SU-DHL-6 (cell line): ENCODE measurements at regions not wholly inside any gene's neighbourhood (a gene's known extent, or its start where the extent isn't known, plus 50 kb on each side); places are given as distances from the start of the nearest gene placed in this dataset.

Experiments
- H2AFZ ChIP-seq: fragments of 200-600 bp; sonication (generic); 2 replicates; pipeline ENCODE4 v1.6.1; 2014; ENCODE audit warnings: low read depth, mild to moderate bottlenecking, moderate library complexity, mixed read lengths, antibody characterized with exemption, low read length; ENCODE audit not compliant: severe bottlenecking
- H3F3A ChIP-seq: fragments of 200-600 bp; shearing (Covaris generic); 2 replicates; pipeline ENCODE4 v1.6.0; 2016; ENCODE audit warnings: antibody characterized with exemption, mild to moderate bottlenecking; ENCODE audit not compliant: insufficient read depth
- H3K27ac ChIP-seq: fragments of 200-600 bp; sonication (generic); 2 replicates; pipeline ENCODE4 v1.5.1; 2016; ENCODE audit warnings: low read depth, mild to moderate bottlenecking, low read length, moderate library complexity, mixed read lengths
- H3K27me3 ChIP-seq: fragments of 200-600 bp; sonication (generic), shearing (Covaris generic); 2 replicates; pipeline ENCODE4 v1.6.0; 2014; ENCODE audit warnings: mild to moderate bottlenecking, low read length
- H3K36me3 ChIP-seq: fragments of 200-600 bp; sonication (generic); 2 replicates; pipeline ENCODE4 v1.6.1; 2014; ENCODE audit warnings: mild to moderate bottlenecking, low read length, mixed read lengths
- H3K4me2 ChIP-seq: fragments of 300-600, 200-600 bp; shearing (Covaris generic), sonication (generic); 2 replicates; pipeline ENCODE4 v1.6.0; 2014; ENCODE audit warnings: low read length, low read depth, mild to moderate bottlenecking; ENCODE audit not compliant: poor library complexity, severe bottlenecking
- H3K4me3 ChIP-seq: fragments of 200-600 bp; sonication (generic); 2 replicates; pipeline ENCODE4 v1.5.1; 2014; ENCODE audit warnings: antibody characterized with exemption, low read length, mild to moderate bottlenecking, mixed read lengths; ENCODE audit not compliant: insufficient read depth, poor library complexity, severe bottlenecking
- H3K79me2 ChIP-seq: fragments of 200-600 bp; sonication (generic); 2 replicates; pipeline ENCODE4 v1.6.1; 2014; ENCODE audit warnings: mild to moderate bottlenecking, low read length, moderate library complexity; ENCODE audit not compliant: insufficient read depth
- H3K9ac ChIP-seq: fragments of 200-600 bp; sonication (generic); 2 replicates; pipeline ENCODE4 v1.7.0; 2014; ENCODE audit warnings: mild to moderate bottlenecking, low read length
- H3K9me2 ChIP-seq: fragments of 200-600 bp; sonication (generic); replicated peaks from 2 replicates; pipeline ENCODE4 v1.6.1; 2014; ENCODE audit warnings: low read length; ENCODE audit not compliant: insufficient read depth
- H3K9me3 ChIP-seq: fragments of 200-600 bp; sonication (generic); 2 replicates; pipeline ENCODE4 v1.6.1; 2014; ENCODE audit warnings: low read length, mixed read lengths; ENCODE audit not compliant: insufficient read depth
- H4K20me1 ChIP-seq: fragments of 200-600 bp; sonication (generic); 2 replicates; pipeline ENCODE4 v1.6.1; 2014; ENCODE audit warnings: low read depth, mild to moderate bottlenecking, antibody characterized with exemption, low read length, moderate library complexity, mixed read lengths
- CTCF ChIP-seq: fragments of 200-600 bp; sonication (generic); IDR thresholded peaks from one replicate; pipeline ENCODE4 v1.5.1; 2017; ENCODE audit warnings: antibody characterized with exemption, mild to moderate bottlenecking, low read length, moderate library complexity; ENCODE audit not compliant: insufficient read depth, poor library complexity, severe bottlenecking
- EZH2phosphoT487 ChIP-seq: fragments of 200-600 bp; sonication (generic), shearing (Covaris generic); conservative IDR thresholded peaks from 2 replicates; pipeline ENCODE4 v1.6.1; 2018; ENCODE audit warnings: mild to moderate bottlenecking, antibody characterized with exemption, low read length, moderate library complexity, mixed read lengths

GRCh38 chr6:133759524-133759923 is 129.4 kb upstream of the TCF21 start:
- H3K9me3 ChIP-seq = no peaks in the 10 kb centered on the region
- H3K79me2 ChIP-seq = no peaks in the 10 kb centered on the region
- no peaks in the 10 kb centered on the region for H4K20me1 ChIP-seq
- no peaks in the 10 kb centered on the region for H3K9me2 ChIP-seq
- H3F3A ChIP-seq = no peaks in the 10 kb centered on the region
- no peaks in the 10 kb centered on the region for H3K27me3 ChIP-seq
- H3K9ac ChIP-seq = no peak overlapping the region
- no peaks in the 10 kb centered on the region for H3K36me3 ChIP-seq
- TF ChIP-seq CTCF = no peak
- TF ChIP-seq EZH2phosphoT487 = no peak
- no peak overlapping the region for H3K4me2 ChIP-seq
- no peak overlapping the region for H3K4me3 ChIP-seq
- H2AFZ ChIP-seq = no peak overlapping the region
- H3K27ac ChIP-seq = no peak overlapping the region

- no peaks in the 10 kb centered on the region for H3K36me3 ChIP-seq
- no peak overlapping the region for H2AFZ ChIP-seq
- no peaks in the 10 kb centered on the region for H3K9me3 ChIP-seq
- H3K79me2 ChIP-seq = no peaks in the 10 kb centered on the region
- no peak overlapping the region for H3K27ac ChIP-seq
- no peaks in the 10 kb centered on the region for H3K9me2 ChIP-seq
- H4K20me1 ChIP-seq = no peaks in the 10 kb centered on the region
- no peak overlapping the region for H3K9ac ChIP-seq
- H3K4me3 ChIP-seq = no peak overlapping the region
- H3K4me2 ChIP-seq = no peak overlapping the region
- H3K27me3 ChIP-seq = no peaks in the 10 kb centered on the region
- no peaks in the 10 kb centered on the region for H3F3A ChIP-seq
- TF ChIP-seq EZH2phosphoT487 = no peak
- no peak for TF ChIP-seq CTCF
Measured at GRCh38 chr6:133761706-133762105, 127.2 kb upstream of the TCF21 start.

- Histone ChIP-seq H3K9me2 (no peaks in the 10 kb centered on the region), H4K20me1 (no peaks in the 10 kb centered on the region), H3K9ac (no peak overlapping the region), H2AFZ (no peak overlapping the region), H3K4me2 (no peak overlapping the region), H3K27ac (no peak overlapping the region), H3K36me3 (no peaks in the 10 kb centered on the region), H3K9me3 (no peaks in the 10 kb centered on the region), H3K79me2 (no peaks in the 10 kb centered on the region), H3K4me3 (no peak overlapping the region), H3F3A (no peaks in the 10 kb centered on the region), H3K27me3 (no peaks in the 10 kb centered on the region)
- TF ChIP-seq CTCF (no peak), EZH2phosphoT487 (no peak)
Measured at GRCh38 chr6:133764008-133764753, 124.7 kb upstream of the TCF21 start.
